GM13976 (cell line): ENCODE measurements at regions not wholly inside any gene's neighbourhood (a gene's known extent, or its start where the extent isn't known, plus 50 kb on each side); places are given as distances from the start of the nearest gene placed in this dataset.

Experiments
- DNase-seq: peaks from one replicate; pipeline ENCODE4 v3.0.0; 2012; ENCODE audit warnings: low spot score
- CTCF ChIP-seq: IDR thresholded peaks from 2 replicates; pipeline ENCODE4 v1.5.1; 2012; ENCODE audit warnings: borderline replicate concordance, mild to moderate bottlenecking; ENCODE audit not compliant: insufficient read depth; ENCODE audit errors: extremely low read depth, missing control alignments, control extremely low read depth
- in situ Hi-C: fragments of 300-500 bp; cut with MboI; formaldehyde crosslinking; loops from one replicate; pipeline ENCODE4 v1.12.0; 2022; ENCODE audit warnings: low sequenced_read_pairs, mixed read lengths, inconsistent platforms; ENCODE audit not compliant: unreplicated experiment

- in situ Hi-C loops, result no loop called here
- no peak for TF ChIP-seq CTCF
- DNase-seq, result no peak
Observed at GRCh38 chr12:46459861-46460545, 87.4 kb upstream of the SLC38A2 start.

- no peak for TF ChIP-seq CTCF
- in situ Hi-C loops, result no loop called here
- DNase-seq, result no peak
Observed at GRCh38 chr12:46459111-46459510, 86.5 kb upstream of the SLC38A2 start.

- no peak for TF ChIP-seq CTCF
- no peak for DNase-seq
- in situ Hi-C loops, result no loop called here
Observed at GRCh38 chr12:46458500-46459102, 86.0 kb upstream of the SLC38A2 start.

- DNase-seq, result no peak
- TF ChIP-seq CTCF, result no peak
- in situ Hi-C loops, result no loop called here
Observed at GRCh38 chr12:46457958-46458357, 85.4 kb upstream of the SLC38A2 start.

GRCh38 chr12:46456356-46457334 is 84.1 kb upstream of the SLC38A2 start:
- in situ Hi-C loops, result no loop called here
- no peak for DNase-seq
- TF ChIP-seq CTCF, result no peak

GRCh38 chr12:46455648-46456352 is 83.2 kb upstream of the SLC38A2 start:
- in situ Hi-C loops, result no loop called here
- no peak for DNase-seq
- TF ChIP-seq CTCF, result no peak
